Hepatocyte (in vitro differentiated cells): ENCODE measurements at regions not wholly inside any gene's neighbourhood (a gene's known extent, or its start where the extent isn't known, plus 50 kb on each side); places are given as distances from the start of the nearest gene placed in this dataset.

Source experiments
- DNase-seq: peaks from one replicate; pipeline ENCODE4 v3.0.0-alpha.2; 2016; ENCODE audit warnings: low spot score
- H2AFZ ChIP-seq: fragments of 200-600 bp; sonication (generic); 2 replicates; pipeline ENCODE4 v1.6.0; 2016; ENCODE audit warnings: antibody characterized with exemption, mild to moderate bottlenecking
- H3K27ac ChIP-seq: fragments of 200-600 bp; sonication (generic); 2 replicates; pipeline ENCODE4 v1.5.1; 2016; ENCODE audit warnings: mild to moderate bottlenecking
- H3K27me3 ChIP-seq: fragments of 200-600 bp; sonication (generic); 2 replicates; pipeline ENCODE4 v1.6.1; 2016
- H3K36me3 ChIP-seq: fragments of 200-600 bp; sonication (generic); replicated peaks from 2 replicates; pipeline ENCODE4 v1.5.1; 2016; ENCODE audit warnings: low read depth; ENCODE audit not compliant: insufficient read depth
- H3K4me1 ChIP-seq: fragments of 200-600 bp; sonication (generic); 2 replicates; pipeline ENCODE4 v1.5.1; 2016; ENCODE audit warnings: mild to moderate bottlenecking, moderate library complexity; ENCODE audit not compliant: insufficient read depth
- H3K4me2 ChIP-seq: fragments of 200-600 bp; sonication (generic); 2 replicates; pipeline ENCODE4 v1.6.0; 2016
- H3K4me3 ChIP-seq: fragments of 200-600 bp; sonication (generic); 2 replicates; pipeline ENCODE4 v1.5.1; 2016; ENCODE audit warnings: mild to moderate bottlenecking
- H3K79me2 ChIP-seq: fragments of 200-600 bp; sonication (generic); 2 replicates; pipeline ENCODE4 v1.6.0; 2017; ENCODE audit warnings: mild to moderate bottlenecking
- H3K9me2 ChIP-seq: fragments of 200-600 bp; sonication (generic); replicated peaks from 2 replicates; pipeline ENCODE4 v1.6.0; 2017; ENCODE audit warnings: mild to moderate bottlenecking; ENCODE audit not compliant: insufficient read depth
- H3K9me3 ChIP-seq: fragments of 200-600 bp; sonication (generic); 2 replicates; pipeline ENCODE4 v1.5.1; 2016; ENCODE audit warnings: low read depth, mild to moderate bottlenecking
- H4K20me1 ChIP-seq: fragments of 200-600 bp; sonication (generic); 2 replicates; pipeline ENCODE4 v1.6.0; 2016; ENCODE audit warnings: mild to moderate bottlenecking; ENCODE audit not compliant: insufficient read depth, poor library complexity, severe bottlenecking
- EZH2 ChIP-seq: fragments of 200-600 bp; sonication (generic); IDR thresholded peaks from 2 replicates; pipeline ENCODE4 v1.6.1; 2016; ENCODE audit warnings: antibody characterized with exemption, mild to moderate bottlenecking, borderline replicate concordance
- EZH2phosphoT487 ChIP-seq: fragments of 200-600 bp; sonication (generic); IDR thresholded peaks from one replicate; pipeline ENCODE4 v1.6.1; 2018; ENCODE audit warnings: antibody characterized with exemption, mild to moderate bottlenecking, low read depth, moderate library complexity; ENCODE audit not compliant: unreplicated experiment, severe bottlenecking
- WGBS: methylation state at CpG from one replicate; pipeline ENCODE4 v1.1.6; 2016; ENCODE audit warnings: low lambda C conversion rate; ENCODE audit errors: missing lambda C conversion rate; 5-methylcytosine and 5-hydroxymethylcytosine counted together
- TF ChIP-seq, protein P1 (sequence below): fragments of 200-600 bp; sonication (generic); IDR thresholded peaks from 2 replicates; pipeline ENCODE4 v1.5.1; 2016; ENCODE audit warnings: antibody characterized with exemption, mild to moderate bottlenecking; ENCODE audit not compliant: poor library complexity

GRCh38 chr12:88393017-88393767 is 187.1 kb downstream of the KITLG start:
- Histone ChIP-seq H3K27me3 (no peaks in the 10 kb centered on the region), H4K20me1 (no peaks in the 10 kb centered on the region), H2AFZ (no peak overlapping the region), H3K9me3 (no peaks in the 10 kb centered on the region), H3K4me1 (no peaks in the 10 kb centered on the region), H3K27ac (no peak overlapping the region), H3K9me2 (no peaks in the 10 kb centered on the region), H3K4me2 (no peak overlapping the region), H3K79me2 (no peaks in the 10 kb centered on the region), H3K4me3 (no peak overlapping the region), H3K36me3 (no peaks in the 10 kb centered on the region)
- DNase-seq: peak; percentile 19
- 92% methylated on average over 2 of the region's 2 CpGs for WGBS
- TF ChIP-seq EZH2phosphoT487: no peak
- TF ChIP-seq, protein P1, sequence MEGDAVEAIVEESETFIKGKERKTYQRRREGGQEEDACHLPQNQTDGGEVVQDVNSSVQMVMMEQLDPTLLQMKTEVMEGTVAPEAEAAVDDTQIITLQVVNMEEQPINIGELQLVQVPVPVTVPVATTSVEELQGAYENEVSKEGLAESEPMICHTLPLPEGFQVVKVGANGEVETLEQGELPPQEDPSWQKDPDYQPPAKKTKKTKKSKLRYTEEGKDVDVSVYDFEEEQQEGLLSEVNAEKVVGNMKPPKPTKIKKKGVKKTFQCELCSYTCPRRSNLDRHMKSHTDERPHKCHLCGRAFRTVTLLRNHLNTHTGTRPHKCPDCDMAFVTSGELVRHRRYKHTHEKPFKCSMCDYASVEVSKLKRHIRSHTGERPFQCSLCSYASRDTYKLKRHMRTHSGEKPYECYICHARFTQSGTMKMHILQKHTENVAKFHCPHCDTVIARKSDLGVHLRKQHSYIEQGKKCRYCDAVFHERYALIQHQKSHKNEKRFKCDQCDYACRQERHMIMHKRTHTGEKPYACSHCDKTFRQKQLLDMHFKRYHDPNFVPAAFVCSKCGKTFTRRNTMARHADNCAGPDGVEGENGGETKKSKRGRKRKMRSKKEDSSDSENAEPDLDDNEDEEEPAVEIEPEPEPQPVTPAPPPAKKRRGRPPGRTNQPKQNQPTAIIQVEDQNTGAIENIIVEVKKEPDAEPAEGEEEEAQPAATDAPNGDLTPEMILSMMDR: peak; percentile 30

- no peak overlapping the region for H2AFZ ChIP-seq
- TF ChIP-seq EZH2phosphoT487 (no peak), EZH2 (no peak)
- TF ChIP-seq, protein P1: no peak
- no peaks in the 10 kb centered on the region for H3K4me1 ChIP-seq
- no peak overlapping the region for H3K4me3 ChIP-seq
- no peaks in the 10 kb centered on the region for H3K79me2 ChIP-seq
- no peak overlapping the region for H3K4me2 ChIP-seq
- no peaks in the 10 kb centered on the region for H3K27me3 ChIP-seq
- 96% methylated on average over 2 of the region's 2 CpGs for WGBS
- no peaks in the 10 kb centered on the region for H3K9me3 ChIP-seq
- H3K9me2 ChIP-seq: no peaks in the 10 kb centered on the region
- no peak overlapping the region for H3K27ac ChIP-seq
- no peak for DNase-seq
- H4K20me1 ChIP-seq: no peaks in the 10 kb centered on the region
- H3K36me3 ChIP-seq: no peaks in the 10 kb centered on the region
Observed at GRCh38 chr12:88398031-88398430, 182.2 kb downstream of the KITLG start.

GRCh38 chr12:88399811-88400210 is 180.5 kb downstream of the KITLG start:
- Histone ChIP-seq H4K20me1 (no peaks in the 10 kb centered on the region), H3K4me2 (no peak overlapping the region), H3K27me3 (no peaks in the 10 kb centered on the region), H3K36me3 (no peaks in the 10 kb centered on the region), H3K9me2 (no peaks in the 10 kb centered on the region), H3K79me2 (no peaks in the 10 kb centered on the region), H3K4me3 (no peak overlapping the region), H2AFZ (no peak overlapping the region), H3K27ac (no peak overlapping the region), H3K9me3 (no peaks in the 10 kb centered on the region), H3K4me1 (no peaks in the 10 kb centered on the region)
- WGBS: 98% methylated on average over 2 of the region's 2 CpGs
- no peak for DNase-seq
- TF ChIP-seq EZH2: no peak
- TF ChIP-seq EZH2phosphoT487: no peak
- TF ChIP-seq, protein P1: no peak
